GM12878 (cell line): ENCODE measurements at regions not wholly inside any gene's neighbourhood (a gene's known extent, or its start where the extent isn't known, plus 50 kb on each side); places are given as distances from the start of the nearest gene placed in this dataset.

Source experiments
- BCL11A ChIP-seq: IDR thresholded peaks from 2 replicates; pipeline ENCODE4 v1.6.1; 2011; ENCODE audit warnings: low read depth, low read length
- CBX5 ChIP-seq: sonication (generic); IDR thresholded peaks from 2 replicates; pipeline ENCODE4 v1.6.1; 2016; ENCODE audit warnings: low read depth, moderate library complexity, mild to moderate bottlenecking, inconsistent platforms
- CEBPZ ChIP-seq: fragments of 150-350 bp; IDR thresholded peaks from 2 replicates; pipeline ENCODE4 v1.6.1; 2016; ENCODE audit warnings: low read depth, low read length
- DPF2 ChIP-seq: fragments of 450-650 bp; IDR thresholded peaks from 2 replicates; pipeline ENCODE4 v1.6.1; 2017; ENCODE audit warnings: mild to moderate bottlenecking
- IKZF1 ChIP-seq: fragments of 450-650 bp; conservative IDR thresholded peaks from 2 replicates; pipeline ENCODE4 v1.6.1; 2017; ENCODE audit warnings: antibody characterized with exemption, mild to moderate bottlenecking
- IKZF2 ChIP-seq, 2 experiments: fragments of 450-650 bp; IDR thresholded peaks; 2 replicates each; pipeline ENCODE4 v1.6.1; 2017; ENCODE audit warnings: mild to moderate bottlenecking in 2 of 2, moderate library complexity in 2 of 2
- JUND ChIP-seq: IDR thresholded peaks from 2 replicates; pipeline ENCODE4 v1.6.1; 2012; ENCODE audit warnings: low read depth, mild to moderate bottlenecking, low read length, improper control_type of control experiment, moderate library complexity
- MTA2 ChIP-seq: fragments of 450-650 bp; IDR thresholded peaks from 2 replicates; pipeline ENCODE4 v1.6.1; 2016; ENCODE audit warnings: low read depth, mild to moderate bottlenecking, moderate library complexity
- MTA3 ChIP-seq: IDR thresholded peaks from 2 replicates; pipeline ENCODE4 v1.6.1; 2012; ENCODE audit warnings: low read length, inconsistent platforms, borderline replicate concordance
- NFXL1 ChIP-seq: fragments of 450-650 bp; IDR thresholded peaks from 2 replicates; pipeline ENCODE4 v1.6.1; 2017; ENCODE audit warnings: antibody characterized with exemption, mild to moderate bottlenecking, borderline replicate concordance
- PRDM15 ChIP-seq: fragments of 450-650 bp; formaldehyde crosslinking; IDR thresholded peaks from 2 replicates; pipeline ENCODE4 v1.4.0; 2020; ENCODE audit warnings: mild to moderate bottlenecking, moderate library complexity
- RELB ChIP-seq: fragments of 450-650 bp; IDR thresholded peaks from 2 replicates; pipeline ENCODE4 v1.6.1; 2017; ENCODE audit warnings: low read depth, mild to moderate bottlenecking, moderate library complexity
- RUNX3 ChIP-seq: IDR thresholded peaks from 2 replicates; pipeline ENCODE4 v1.6.1; 2012; ENCODE audit warnings: low read length, inconsistent platforms
- STAT3 ChIP-seq: IDR thresholded peaks from 2 replicates; pipeline ENCODE4 v1.6.1; 2011; ENCODE audit warnings: low read depth, low read length, improper control_type of control experiment
- TCF12 ChIP-seq: IDR thresholded peaks from 2 replicates; pipeline ENCODE4 v1.6.1; 2011; ENCODE audit warnings: low read depth, mild to moderate bottlenecking, low read length
- TF ChIP-seq, protein P1 (sequence below): IDR thresholded peaks from 2 replicates; pipeline ENCODE4 v1.6.1; 2012; ENCODE audit warnings: improper control_type of control experiment, low read depth, low read length; ENCODE audit not compliant: insufficient replicate concordance

DNA sequence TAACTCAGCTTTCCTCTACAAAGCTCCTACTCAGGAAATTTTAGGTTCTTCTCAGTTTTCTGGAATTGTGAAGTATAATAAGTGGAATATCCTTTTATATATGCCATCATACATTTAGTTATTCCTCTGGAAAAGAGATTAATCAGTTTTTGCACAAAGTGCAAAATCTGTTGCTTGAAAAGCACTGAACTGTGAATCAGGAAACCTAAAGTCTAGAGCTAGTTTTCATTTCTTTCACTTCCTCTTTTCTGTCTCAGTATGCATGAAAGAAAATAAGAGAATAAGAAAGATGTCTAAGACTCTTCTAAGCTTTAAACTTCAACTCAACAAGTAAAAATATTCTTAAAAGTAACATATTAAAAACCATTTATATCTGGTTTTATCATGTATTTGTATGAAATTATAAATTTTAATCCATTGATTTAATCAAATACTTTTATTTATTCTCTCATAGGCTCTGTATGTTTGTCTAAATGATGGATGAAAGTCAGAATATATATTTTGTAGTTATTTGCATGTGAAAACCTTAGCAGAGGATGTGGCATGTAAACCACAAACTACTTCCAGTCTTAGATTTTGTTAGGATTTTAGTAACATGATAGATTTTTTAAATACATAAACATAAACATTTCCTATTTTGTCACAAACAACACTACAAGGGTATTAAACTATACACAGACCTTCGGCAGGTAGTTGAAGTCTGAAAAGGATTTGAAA is 1073.0 kb downstream of the XPNPEP1 start (continued):
- peak; percentile 51; the same call in 1 of the 2 replicates for TF ChIP-seq BCL11A
- no peak for TF ChIP-seq PRDM15 (CRISPR knock-in tag)
- TF ChIP-seq IKZF2 (IDR thresholded peaks at IDR 0.05): peak; percentile 65 to 75; a peak in 3 of 4 replicates
- no peak for TF ChIP-seq CEBPZ
- no peak for TF ChIP-seq TCF12
- TF ChIP-seq IKZF1: peak; percentile 57
- TF ChIP-seq, protein P1, sequence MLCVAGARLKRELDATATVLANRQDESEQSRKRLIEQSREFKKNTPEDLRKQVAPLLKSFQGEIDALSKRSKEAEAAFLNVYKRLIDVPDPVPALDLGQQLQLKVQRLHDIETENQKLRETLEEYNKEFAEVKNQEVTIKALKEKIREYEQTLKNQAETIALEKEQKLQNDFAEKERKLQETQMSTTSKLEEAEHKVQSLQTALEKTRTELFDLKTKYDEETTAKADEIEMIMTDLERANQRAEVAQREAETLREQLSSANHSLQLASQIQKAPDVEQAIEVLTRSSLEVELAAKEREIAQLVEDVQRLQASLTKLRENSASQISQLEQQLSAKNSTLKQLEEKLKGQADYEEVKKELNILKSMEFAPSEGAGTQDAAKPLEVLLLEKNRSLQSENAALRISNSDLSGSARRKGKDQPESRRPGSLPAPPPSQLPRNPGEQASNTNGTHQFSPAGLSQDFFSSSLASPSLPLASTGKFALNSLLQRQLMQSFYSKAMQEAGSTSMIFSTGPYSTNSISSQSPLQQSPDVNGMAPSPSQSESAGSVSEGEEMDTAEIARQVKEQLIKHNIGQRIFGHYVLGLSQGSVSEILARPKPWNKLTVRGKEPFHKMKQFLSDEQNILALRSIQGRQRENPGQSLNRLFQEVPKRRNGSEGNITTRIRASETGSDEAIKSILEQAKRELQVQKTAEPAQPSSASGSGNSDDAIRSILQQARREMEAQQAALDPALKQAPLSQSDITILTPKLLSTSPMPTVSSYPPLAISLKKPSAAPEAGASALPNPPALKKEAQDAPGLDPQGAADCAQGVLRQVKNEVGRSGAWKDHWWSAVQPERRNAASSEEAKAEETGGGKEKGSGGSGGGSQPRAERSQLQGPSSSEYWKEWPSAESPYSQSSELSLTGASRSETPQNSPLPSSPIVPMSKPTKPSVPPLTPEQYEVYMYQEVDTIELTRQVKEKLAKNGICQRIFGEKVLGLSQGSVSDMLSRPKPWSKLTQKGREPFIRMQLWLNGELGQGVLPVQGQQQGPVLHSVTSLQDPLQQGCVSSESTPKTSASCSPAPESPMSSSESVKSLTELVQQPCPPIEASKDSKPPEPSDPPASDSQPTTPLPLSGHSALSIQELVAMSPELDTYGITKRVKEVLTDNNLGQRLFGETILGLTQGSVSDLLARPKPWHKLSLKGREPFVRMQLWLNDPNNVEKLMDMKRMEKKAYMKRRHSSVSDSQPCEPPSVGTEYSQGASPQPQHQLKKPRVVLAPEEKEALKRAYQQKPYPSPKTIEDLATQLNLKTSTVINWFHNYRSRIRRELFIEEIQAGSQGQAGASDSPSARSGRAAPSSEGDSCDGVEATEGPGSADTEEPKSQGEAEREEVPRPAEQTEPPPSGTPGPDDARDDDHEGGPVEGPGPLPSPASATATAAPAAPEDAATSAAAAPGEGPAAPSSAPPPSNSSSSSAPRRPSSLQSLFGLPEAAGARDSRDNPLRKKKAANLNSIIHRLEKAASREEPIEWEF: peak; percentile 12
- 0 out of 2 replicates have a peak, but pooled peaks have one; percentile 28 for TF ChIP-seq MTA2
- peak; percentile 78; the same call in 1 of the 2 replicates for TF ChIP-seq DPF2
- no peak for TF ChIP-seq NFXL1
- no peak for TF ChIP-seq STAT3
- TF ChIP-seq RUNX3: peak; percentile 80
- 0 out of 2 replicates have a peak, but pooled peaks have one; percentile 45 for TF ChIP-seq CBX5
- no peak for TF ChIP-seq JUND
- TF ChIP-seq RELB: peak; percentile 57
- 0 out of 2 replicates have a peak, but pooled peaks have one; percentile 49 for TF ChIP-seq MTA3
